Neural progenitor cell (in vitro differentiated cells): ENCODE measurements at regions not wholly inside any gene's neighbourhood (a gene's known extent, or its start where the extent isn't known, plus 50 kb on each side); places are given as distances from the start of the nearest gene placed in this dataset.

Source experiments
- DNase-seq: peaks from one replicate; pipeline ENCODE4 v3.0.0-alpha.2; 2016; ENCODE audit warnings: low spot score
- H2AFZ ChIP-seq: fragments of 200-600 bp; sonication (generic); replicated peaks from 2 replicates; pipeline ENCODE4 v1.6.1; 2016; ENCODE audit warnings: antibody characterized with exemption
- H3F3A ChIP-seq: fragments of 200-600 bp; sonication (generic); 2 replicates; pipeline ENCODE4 v1.6.1; 2016; ENCODE audit warnings: antibody characterized with exemption, low read depth
- H3K27ac ChIP-seq: fragments of 200-600 bp; sonication (generic); 2 replicates; pipeline ENCODE4 v1.5.1; 2016; ENCODE audit warnings: mild to moderate bottlenecking
- H3K27me3 ChIP-seq: fragments of 200-600 bp; sonication (generic); 2 replicates; pipeline ENCODE4 v1.6.1; 2016; ENCODE audit warnings: mild to moderate bottlenecking, moderate library complexity
- H3K36me3 ChIP-seq: fragments of 200-600 bp; sonication (generic); 2 replicates; pipeline ENCODE4 v1.5.1; 2016
- H3K4me1 ChIP-seq: fragments of 200-600 bp; sonication (generic); 2 replicates; pipeline ENCODE4 v1.6.1; 2016; ENCODE audit warnings: mixed run types
- H3K4me2 ChIP-seq: fragments of 200-600 bp; sonication (generic); 2 replicates; pipeline ENCODE4 v1.6.1; 2016
- H3K4me3 ChIP-seq: fragments of 200-600 bp; sonication (generic); 2 replicates; pipeline ENCODE4 v1.5.1; 2016
- H3K79me2 ChIP-seq: fragments of 200-600 bp; sonication (generic); 2 replicates; pipeline ENCODE4 v1.6.1; 2016; ENCODE audit warnings: low read depth
- H3K9ac ChIP-seq: fragments of 200-600 bp; sonication (generic); 2 replicates; pipeline ENCODE4 v1.6.1; 2016
- H3K9me3 ChIP-seq: fragments of 200-600 bp; sonication (generic); 2 replicates; pipeline ENCODE4 v1.5.1; 2016; ENCODE audit warnings: low read depth
- H4K20me1 ChIP-seq: fragments of 200-600 bp; sonication (generic); 2 replicates; pipeline ENCODE4 v1.6.1; 2016; ENCODE audit warnings: low read depth
- H3K27ac Mint-ChIP-seq: 3 replicates; pipeline ENCODE4 v1.8.0; 2021; ENCODE audit warnings: mixed read lengths
- H3K27me3 Mint-ChIP-seq: 2 replicates; pipeline ENCODE4 v1.8.0; 2022; ENCODE audit warnings: low read depth, mild to moderate bottlenecking, inconsistent platforms, moderate library complexity, mixed read lengths; ENCODE audit not compliant: insufficient read depth
- H3K36me3 Mint-ChIP-seq: 3 replicates; pipeline ENCODE4 v1.8.0; 2021; ENCODE audit warnings: mixed read lengths
- H3K4me1 Mint-ChIP-seq: 3 replicates; pipeline ENCODE4 v1.8.0; 2021; ENCODE audit warnings: mixed read lengths
- H3K4me3 Mint-ChIP-seq: 3 replicates; pipeline ENCODE4 v1.8.0; 2021; ENCODE audit warnings: mild to moderate bottlenecking, moderate library complexity, mixed read lengths
- H3K9me3 Mint-ChIP-seq: 3 replicates; pipeline ENCODE4 v1.8.0; 2020; ENCODE audit warnings: mixed read lengths
- CTCF ChIP-seq: fragments of 200-600 bp; sonication (generic); IDR thresholded peaks from 2 replicates; pipeline ENCODE4 v1.5.1; 2017; ENCODE audit warnings: antibody characterized with exemption, mild to moderate bottlenecking
- EZH2 ChIP-seq: fragments of 200-600 bp; sonication (generic); IDR thresholded peaks from 2 replicates; pipeline ENCODE4 v1.6.1; 2017; ENCODE audit warnings: antibody characterized with exemption, mild to moderate bottlenecking, moderate library complexity
- EZH2phosphoT487 ChIP-seq: fragments of 200-600 bp; sonication (generic); IDR thresholded peaks from 2 replicates; pipeline ENCODE4 v1.6.1; 2017; ENCODE audit warnings: antibody characterized with exemption

- no peaks in the 10 kb centered on the region for H3K4me1 ChIP-seq
- no peaks in the 10 kb centered on the region for H3K27me3 Mint-ChIP-seq
- H3K27me3 ChIP-seq, result no peaks in the 10 kb centered on the region
- no peaks in the 10 kb centered on the region for H3K36me3 Mint-ChIP-seq
- no peaks in the 10 kb centered on the region for H3F3A ChIP-seq
- no peak for DNase-seq
- H3K4me3 Mint-ChIP-seq, result no peak overlapping the region
- H2AFZ ChIP-seq, result no peak overlapping the region
- H3K4me1 Mint-ChIP-seq, result no peaks in the 10 kb centered on the region
- H3K9me3 ChIP-seq, result no peaks in the 10 kb centered on the region
- no peaks in the 10 kb centered on the region for H3K79me2 ChIP-seq
- H3K4me3 ChIP-seq, result no peak overlapping the region
- H3K4me2 ChIP-seq, result no peak overlapping the region
- H3K27ac ChIP-seq, result no peak overlapping the region
- H3K9me3 Mint-ChIP-seq, result peaks cover 13% of the 10 kb centered on the region
- no peak for TF ChIP-seq EZH2phosphoT487
- TF ChIP-seq EZH2, result no peak
- no peak for TF ChIP-seq CTCF
- no peaks in the 10 kb centered on the region for H3K36me3 ChIP-seq
- no peaks in the 10 kb centered on the region for H4K20me1 ChIP-seq
- H3K9ac ChIP-seq, result no peak overlapping the region
- no peak overlapping the region for H3K27ac Mint-ChIP-seq
Observed at GRCh38 chr10:4543938-4544533, 282.0 kb upstream of the AKR1E2 start.

- H3K79me2 ChIP-seq, result no peaks in the 10 kb centered on the region
- no peak overlapping the region for H3K9ac ChIP-seq
- H3K9me3 Mint-ChIP-seq, result peaks cover 29% of the 10 kb centered on the region
- no peaks in the 10 kb centered on the region for H3K9me3 ChIP-seq
- no peak overlapping the region for H2AFZ ChIP-seq
- no peak overlapping the region for H3K4me3 ChIP-seq
- TF ChIP-seq EZH2 (no peak), EZH2phosphoT487 (no peak), CTCF (no peak)
- no peaks in the 10 kb centered on the region for H3K27me3 Mint-ChIP-seq
- no peaks in the 10 kb centered on the region for H3K4me1 Mint-ChIP-seq
- no peak overlapping the region for H3K4me3 Mint-ChIP-seq
- H3K4me2 ChIP-seq, result no peak overlapping the region
- H3F3A ChIP-seq, result no peaks in the 10 kb centered on the region
- no peaks in the 10 kb centered on the region for H3K4me1 ChIP-seq
- H3K36me3 Mint-ChIP-seq, result no peaks in the 10 kb centered on the region
- H3K27me3 ChIP-seq, result no peaks in the 10 kb centered on the region
- no peak overlapping the region for H3K27ac Mint-ChIP-seq
- no peak for DNase-seq
- no peaks in the 10 kb centered on the region for H3K36me3 ChIP-seq
- H3K27ac ChIP-seq, result no peak overlapping the region
- no peaks in the 10 kb centered on the region for H4K20me1 ChIP-seq
Observed at GRCh38 chr10:4541292-4541691, 284.7 kb upstream of the AKR1E2 start.

GRCh38 chr10:4538016-4538415 is 288.0 kb upstream of the AKR1E2 start:
- Histone ChIP-seq H3K27ac (no peak overlapping the region), H3K79me2 (no peaks in the 10 kb centered on the region), H3K36me3 (no peaks in the 10 kb centered on the region), H3K27me3 (no peaks in the 10 kb centered on the region), H2AFZ (no peak overlapping the region), H3K4me1 (no peaks in the 10 kb centered on the region), H3F3A (no peaks in the 10 kb centered on the region), H3K4me3 (no peak overlapping the region), H3K4me2 (no peak overlapping the region), H3K9ac (no peak overlapping the region), H3K9me3 (no peaks in the 10 kb centered on the region), H4K20me1 (no peaks in the 10 kb centered on the region)
- H3K27me3 Mint-ChIP-seq, result no peaks in the 10 kb centered on the region
- H3K4me1 Mint-ChIP-seq, result no peaks in the 10 kb centered on the region
- no peak for DNase-seq
- no peak for TF ChIP-seq EZH2phosphoT487
- no peak for TF ChIP-seq EZH2
- TF ChIP-seq CTCF, result no peak
- no peak overlapping the region for H3K4me3 Mint-ChIP-seq
- H3K9me3 Mint-ChIP-seq, result peaks cover 29% of the 10 kb centered on the region
- H3K27ac Mint-ChIP-seq, result no peak overlapping the region
- H3K36me3 Mint-ChIP-seq, result no peaks in the 10 kb centered on the region
